ENCODE measurements at regions not wholly inside any gene's neighbourhood (a gene's known extent, or its start where the extent isn't known, plus 50 kb on each side); places are given as distances from the start of the nearest gene placed in this dataset.

DNA sequence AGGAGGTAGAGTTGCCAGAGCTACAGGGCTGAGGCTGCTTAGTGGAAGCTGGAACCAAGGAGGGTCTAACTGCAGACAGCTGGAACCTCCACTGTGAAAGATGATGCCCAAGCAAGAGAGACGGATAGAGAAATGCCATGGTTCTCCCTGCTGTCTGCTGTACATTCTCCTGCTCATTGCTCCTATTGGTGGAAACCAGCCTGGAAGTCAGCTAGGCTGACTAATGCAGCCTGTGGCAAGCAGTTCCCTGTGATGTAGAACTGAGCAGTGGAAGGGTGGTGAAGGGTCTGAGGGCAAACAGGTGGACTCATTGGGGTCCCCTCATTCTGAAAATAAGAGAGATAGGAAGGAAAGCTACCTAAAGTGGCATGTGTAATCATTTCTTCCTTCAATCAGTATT lies 563.6 kb downstream of the SLC4A3 start:
- Histone ChIP-seq H3K27me3 (ENCODE audit: control insufficient read depth in 5 of 5, insufficient read depth in 4 of 5, low read length in 5 of 5) (no peaks in the 10 kb centered on the region), H3K4me3 (ENCODE audit: low read depth in 1 of 5, low read length in 5 of 5) (no peak overlapping the region), H3K36me3 (ENCODE audit: control insufficient read depth in 5 of 5, insufficient read depth in 5 of 5, low read length in 5 of 5) (no peaks in the 10 kb centered on the region), H3K4me1 (ENCODE audit: control insufficient read depth in 5 of 5, insufficient read depth in 5 of 5, low read length in 5 of 5) (no peaks in the 10 kb centered on the region), H3K27ac (ENCODE audit: low read depth, low read length) (no peak overlapping the region), H3K9me3 (ENCODE audit: control insufficient read depth in 5 of 5, low read length in 5 of 5) (peaks cover 0 to 4% (median 2%) of the 10 kb centered on the region in 5 donors), H3K9ac (ENCODE audit: low read length in 5 of 5) (no peak overlapping the region)

DNA sequence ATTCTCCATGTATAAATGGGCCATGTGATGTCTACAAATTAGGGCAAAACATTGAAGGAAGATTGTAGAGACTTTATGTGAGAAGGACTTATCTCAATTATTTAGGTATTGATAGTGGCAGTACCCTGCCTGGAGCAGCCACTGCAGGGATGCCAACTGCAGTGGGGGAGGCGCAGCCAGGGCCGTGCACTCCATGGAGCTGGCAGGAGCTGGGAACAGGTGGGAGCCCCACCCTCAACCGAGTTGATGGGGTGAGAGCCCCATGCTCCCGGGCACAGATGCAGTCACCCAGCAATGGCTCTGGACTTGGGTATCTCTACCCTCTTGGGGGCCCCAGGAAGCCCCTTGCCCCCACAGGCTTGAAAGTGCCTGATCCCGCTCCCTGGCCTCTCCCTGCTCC lies 564.3 kb downstream of the SLC4A3 start:
- Histone ChIP-seq H3K27ac (ENCODE audit: low read depth, low read length) (no peak overlapping the region), H3K4me1 (ENCODE audit: control insufficient read depth in 5 of 5, insufficient read depth in 5 of 5, low read length in 5 of 5) (no peaks in the 10 kb centered on the region), H3K9me3 (ENCODE audit: control insufficient read depth in 5 of 5, low read length in 5 of 5) (peaks cover 0 to 4% (median 2%) of the 10 kb centered on the region in 5 donors), H3K36me3 (ENCODE audit: control insufficient read depth in 5 of 5, insufficient read depth in 5 of 5, low read length in 5 of 5) (no peaks in the 10 kb centered on the region), H3K9ac (ENCODE audit: low read length in 5 of 5) (no peak overlapping the region), H3K4me3 (ENCODE audit: low read depth in 1 of 5, low read length in 5 of 5) (no peak overlapping the region), H3K27me3 (ENCODE audit: control insufficient read depth in 5 of 5, insufficient read depth in 4 of 5, low read length in 5 of 5) (no peaks in the 10 kb centered on the region)

DNA sequence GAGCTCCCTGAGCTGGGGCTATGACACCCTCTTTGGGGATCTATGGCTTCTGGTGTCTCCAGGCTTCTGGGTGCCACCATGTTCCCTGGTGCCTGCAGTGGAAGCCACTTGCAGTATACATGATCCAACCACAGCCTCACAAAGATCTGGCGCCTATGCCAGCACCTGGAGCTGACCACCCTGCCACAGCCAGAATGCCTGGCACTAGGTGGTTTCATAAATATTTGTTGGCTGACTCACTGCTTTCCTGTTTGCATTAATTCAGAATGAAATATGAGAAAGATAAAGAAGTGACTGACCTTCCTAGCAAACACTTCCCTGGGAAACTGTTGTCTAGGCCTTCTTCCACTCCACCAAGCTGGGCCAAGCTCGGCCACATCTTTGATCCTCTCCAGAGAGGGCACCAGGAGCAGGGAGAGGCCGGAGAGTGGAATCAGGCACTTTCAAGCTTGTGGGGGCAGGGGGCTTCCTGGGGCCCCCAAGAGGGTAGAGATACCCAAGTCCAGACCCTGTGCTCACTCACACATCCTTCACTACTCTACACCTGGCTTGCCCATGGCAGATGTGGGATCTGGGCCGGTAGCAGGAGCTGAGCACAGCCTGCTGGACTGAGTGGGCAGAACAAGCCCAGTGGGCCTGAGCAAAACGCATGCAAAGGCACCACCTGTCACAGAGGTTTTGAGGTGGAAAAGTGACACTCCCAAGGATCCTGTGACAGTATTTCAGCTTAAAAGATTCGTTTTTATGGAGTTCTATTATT lies 565.7 kb downstream of the SLC4A3 start:
- H3K4me3 ChIP-seq (ENCODE audit: low read depth in 1 of 5, low read length in 5 of 5) = no peak overlapping the region
- no peak overlapping the region for H3K9ac ChIP-seq (ENCODE audit: low read length in 5 of 5)
- H3K9me3 ChIP-seq (ENCODE audit: control insufficient read depth in 5 of 5, low read length in 5 of 5) = peaks cover 0 to 4% (median 2%) of the 10 kb centered on the region in 5 donors
- H3K27ac ChIP-seq (ENCODE audit: low read depth, low read length) = no peak overlapping the region
- H3K4me1 ChIP-seq (ENCODE audit: control insufficient read depth in 5 of 5, insufficient read depth in 5 of 5, low read length in 5 of 5) = no peaks in the 10 kb centered on the region
- H3K36me3 ChIP-seq (ENCODE audit: control insufficient read depth in 5 of 5, insufficient read depth in 5 of 5, low read length in 5 of 5) = no peaks in the 10 kb centered on the region
- no peaks in the 10 kb centered on the region for H3K27me3 ChIP-seq (ENCODE audit: control insufficient read depth in 5 of 5, insufficient read depth in 4 of 5, low read length in 5 of 5)

DNA sequence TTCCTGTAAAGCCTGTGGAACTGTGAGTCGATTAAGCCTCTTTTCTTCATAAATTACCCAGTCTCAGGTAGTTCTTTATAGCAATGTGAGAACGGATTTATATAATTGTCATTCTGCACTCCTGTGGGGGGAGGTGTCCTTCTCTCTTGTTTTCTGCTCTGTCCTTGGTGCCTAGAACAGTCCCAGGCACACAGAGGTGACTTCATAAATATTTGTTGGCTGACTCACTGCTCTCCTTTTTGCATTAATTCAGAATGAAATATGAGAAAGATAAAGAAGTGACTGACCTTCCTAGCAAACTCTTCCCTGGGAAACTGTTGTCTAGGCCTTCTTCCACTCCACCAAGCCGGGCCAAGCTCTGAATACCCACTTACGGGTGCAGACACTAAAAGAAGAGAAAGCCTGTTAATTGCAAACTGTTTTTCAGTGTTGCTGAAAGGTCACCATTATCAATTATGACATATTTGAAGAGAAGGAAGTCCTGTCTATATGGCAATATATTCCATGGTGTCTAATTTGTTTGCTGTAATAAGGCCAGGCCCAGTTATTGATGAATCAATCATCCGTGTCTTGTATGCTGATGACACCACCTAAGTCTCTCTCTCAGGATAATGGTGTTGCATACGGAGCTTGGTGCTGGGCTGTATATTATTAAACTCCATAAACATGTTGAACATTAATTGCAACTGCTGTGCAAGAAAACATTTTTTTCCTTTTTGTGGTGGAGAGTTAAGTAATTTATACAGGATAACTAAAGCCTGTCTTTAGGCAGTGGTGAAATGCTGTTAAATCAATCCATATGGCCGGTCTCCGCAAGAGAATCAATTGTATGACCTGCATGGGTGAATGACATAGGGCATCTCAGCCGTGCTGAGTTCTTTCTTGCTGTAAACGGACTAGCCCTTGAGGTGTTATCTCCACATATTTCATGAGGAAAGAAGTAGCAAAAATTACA lies 567.5 kb downstream of the SLC4A3 start:
- Histone ChIP-seq H3K27me3 (ENCODE audit: control insufficient read depth in 5 of 5, insufficient read depth in 4 of 5, low read length in 5 of 5) (no peaks in the 10 kb centered on the region), H3K9ac (ENCODE audit: low read length in 5 of 5) (no peak overlapping the region), H3K4me3 (ENCODE audit: low read depth in 1 of 5, low read length in 5 of 5) (no peak overlapping the region), H3K9me3 (ENCODE audit: control insufficient read depth in 5 of 5, low read length in 5 of 5) (peaks cover 0 to 4% (median 2%) of the 10 kb centered on the region in 5 donors), H3K27ac (ENCODE audit: low read depth, low read length) (no peak overlapping the region), H3K36me3 (ENCODE audit: control insufficient read depth in 5 of 5, insufficient read depth in 5 of 5, low read length in 5 of 5) (no peaks in the 10 kb centered on the region), H3K4me1 (ENCODE audit: control insufficient read depth in 5 of 5, insufficient read depth in 5 of 5, low read length in 5 of 5) (peaks cover 0 to 7% (median 5%) of the 10 kb centered on the region in 5 donors)

DNA sequence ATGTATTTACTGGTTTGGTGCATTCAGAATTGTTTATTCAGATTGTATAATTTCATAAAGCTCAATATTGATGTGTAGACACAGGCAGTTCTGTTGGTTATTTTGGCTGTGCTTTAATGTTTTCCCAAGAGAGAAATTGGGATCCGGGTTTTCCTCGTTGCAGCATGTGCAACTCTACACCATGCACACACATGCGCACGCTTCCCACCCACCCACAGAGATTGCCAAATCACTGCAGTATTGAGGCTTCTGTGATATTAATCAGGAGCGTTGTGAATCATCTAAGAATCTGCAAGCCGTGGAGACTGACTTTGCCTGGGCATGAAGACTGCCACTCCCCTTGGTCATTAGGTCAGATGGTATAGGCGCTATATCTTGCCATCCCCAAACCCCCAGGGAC lies 571.5 kb downstream of the SLC4A3 start:
- Histone ChIP-seq H3K27me3 (ENCODE audit: control insufficient read depth in 5 of 5, insufficient read depth in 4 of 5, low read length in 5 of 5) (no peaks in the 10 kb centered on the region), H3K9ac (ENCODE audit: low read length in 5 of 5) (no peak overlapping the region), H3K36me3 (ENCODE audit: control insufficient read depth in 5 of 5, insufficient read depth in 5 of 5, low read length in 5 of 5) (no peaks in the 10 kb centered on the region), H3K9me3 (ENCODE audit: control insufficient read depth in 5 of 5, low read length in 5 of 5) (peaks cover 0 to 2% (median 0%) of the 10 kb centered on the region in 5 donors), H3K27ac (ENCODE audit: low read depth, low read length) (no peak overlapping the region), H3K4me1 (ENCODE audit: control insufficient read depth in 5 of 5, insufficient read depth in 5 of 5, low read length in 5 of 5) (peaks cover 0 to 7% (median 5%) of the 10 kb centered on the region in 5 donors), H3K4me3 (ENCODE audit: low read depth in 1 of 5, low read length in 5 of 5) (no peak overlapping the region)

DNA sequence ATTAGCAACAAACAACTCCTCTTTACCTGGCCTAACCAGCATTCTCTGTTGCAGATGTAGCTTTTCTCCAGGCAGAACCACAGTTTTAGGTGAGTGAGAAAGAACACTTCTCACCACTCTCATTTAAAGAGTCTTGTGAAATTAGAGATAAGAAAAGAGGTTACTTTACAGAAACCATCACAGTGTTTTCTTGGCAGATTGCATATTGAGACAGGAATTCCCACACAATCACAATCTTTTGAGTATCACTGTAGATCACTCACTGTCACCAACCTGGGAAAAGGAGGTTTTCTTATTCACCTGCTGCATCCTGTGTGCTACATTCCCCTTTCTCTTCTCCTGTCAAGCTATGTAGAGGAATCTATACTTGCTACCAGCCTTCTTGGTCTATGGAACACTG lies 574.6 kb downstream of the SLC4A3 start:
- peaks cover 0 to 7% (median 5%) of the 10 kb centered on the region in 5 donors for H3K4me1 ChIP-seq (ENCODE audit: control insufficient read depth in 5 of 5, insufficient read depth in 5 of 5, low read length in 5 of 5)
- no peak overlapping the region for H3K9ac ChIP-seq (ENCODE audit: low read length in 5 of 5)
- H3K9me3 ChIP-seq (ENCODE audit: control insufficient read depth in 5 of 5, low read length in 5 of 5) = no peaks in the 10 kb centered on the region
- no peaks in the 10 kb centered on the region for H3K36me3 ChIP-seq (ENCODE audit: control insufficient read depth in 5 of 5, insufficient read depth in 5 of 5, low read length in 5 of 5)
- no peak overlapping the region for H3K27ac ChIP-seq (ENCODE audit: low read depth, low read length)
- no peak overlapping the region for H3K4me3 ChIP-seq (ENCODE audit: low read depth in 1 of 5, low read length in 5 of 5)
- no peaks in the 10 kb centered on the region for H3K27me3 ChIP-seq (ENCODE audit: control insufficient read depth in 5 of 5, insufficient read depth in 4 of 5, low read length in 5 of 5)

DNA sequence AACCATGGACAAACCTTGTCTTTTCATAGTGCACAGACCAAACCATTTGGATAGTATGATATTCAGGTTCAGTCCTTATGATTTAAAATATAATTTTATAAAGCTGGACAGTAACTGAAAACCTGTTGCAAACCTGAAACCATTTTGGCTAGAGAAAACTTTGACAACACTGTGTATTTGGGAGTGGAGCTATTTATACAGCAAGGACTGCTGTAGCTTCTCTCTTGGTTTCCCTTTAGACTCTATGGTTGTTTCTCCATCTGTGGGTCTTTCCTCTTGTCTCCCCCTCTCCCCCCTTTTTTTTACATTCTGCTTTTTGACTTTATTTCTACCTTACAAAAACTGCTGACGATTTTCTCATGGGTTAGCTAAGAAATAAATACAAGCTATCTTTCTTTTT lies 581.7 kb downstream of the SLC4A3 start:
- Histone ChIP-seq H3K27ac (ENCODE audit: low read depth, low read length) (no peak overlapping the region), H3K9me3 (ENCODE audit: control insufficient read depth in 5 of 5, low read length in 5 of 5) (no peaks in the 10 kb centered on the region), H3K4me1 (ENCODE audit: control insufficient read depth in 5 of 5, insufficient read depth in 5 of 5, low read length in 5 of 5) (no peaks in the 10 kb centered on the region), H3K27me3 (ENCODE audit: control insufficient read depth in 5 of 5, insufficient read depth in 4 of 5, low read length in 5 of 5) (no peaks in the 10 kb centered on the region), H3K36me3 (ENCODE audit: control insufficient read depth in 5 of 5, insufficient read depth in 5 of 5, low read length in 5 of 5) (no peaks in the 10 kb centered on the region), H3K9ac (ENCODE audit: low read length in 5 of 5) (no peak overlapping the region), H3K4me3 (ENCODE audit: low read depth in 1 of 5, low read length in 5 of 5) (no peak overlapping the region)

DNA sequence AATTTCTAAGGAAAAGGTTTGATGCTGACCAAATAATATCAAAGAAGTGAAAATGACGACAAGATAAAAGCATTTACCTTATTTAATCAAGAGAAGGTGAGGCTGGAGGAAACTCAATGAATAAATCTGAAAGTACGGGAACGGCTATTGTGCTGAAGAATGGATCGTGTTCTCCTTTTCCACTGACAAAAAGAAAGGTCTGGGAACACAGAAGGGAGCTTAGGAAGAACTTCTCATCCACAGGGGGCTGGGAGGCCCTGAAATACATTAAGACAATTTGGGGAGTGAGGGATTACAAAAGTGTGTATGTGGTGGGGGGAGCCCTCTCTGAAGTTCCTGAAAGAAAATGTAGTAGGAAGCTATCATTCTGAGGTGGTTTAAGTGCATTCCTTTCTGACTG lies 582.3 kb downstream of the SLC4A3 start:
- Histone ChIP-seq H3K9ac (ENCODE audit: low read length in 5 of 5) (no peak overlapping the region), H3K9me3 (ENCODE audit: control insufficient read depth in 5 of 5, low read length in 5 of 5) (no peaks in the 10 kb centered on the region), H3K27ac (ENCODE audit: low read depth, low read length) (no peak overlapping the region), H3K4me1 (ENCODE audit: control insufficient read depth in 5 of 5, insufficient read depth in 5 of 5, low read length in 5 of 5) (no peaks in the 10 kb centered on the region), H3K36me3 (ENCODE audit: control insufficient read depth in 5 of 5, insufficient read depth in 5 of 5, low read length in 5 of 5) (no peaks in the 10 kb centered on the region), H3K4me3 (ENCODE audit: low read depth in 1 of 5, low read length in 5 of 5) (no peak overlapping the region), H3K27me3 (ENCODE audit: control insufficient read depth in 5 of 5, insufficient read depth in 4 of 5, low read length in 5 of 5) (no peaks in the 10 kb centered on the region)

DNA sequence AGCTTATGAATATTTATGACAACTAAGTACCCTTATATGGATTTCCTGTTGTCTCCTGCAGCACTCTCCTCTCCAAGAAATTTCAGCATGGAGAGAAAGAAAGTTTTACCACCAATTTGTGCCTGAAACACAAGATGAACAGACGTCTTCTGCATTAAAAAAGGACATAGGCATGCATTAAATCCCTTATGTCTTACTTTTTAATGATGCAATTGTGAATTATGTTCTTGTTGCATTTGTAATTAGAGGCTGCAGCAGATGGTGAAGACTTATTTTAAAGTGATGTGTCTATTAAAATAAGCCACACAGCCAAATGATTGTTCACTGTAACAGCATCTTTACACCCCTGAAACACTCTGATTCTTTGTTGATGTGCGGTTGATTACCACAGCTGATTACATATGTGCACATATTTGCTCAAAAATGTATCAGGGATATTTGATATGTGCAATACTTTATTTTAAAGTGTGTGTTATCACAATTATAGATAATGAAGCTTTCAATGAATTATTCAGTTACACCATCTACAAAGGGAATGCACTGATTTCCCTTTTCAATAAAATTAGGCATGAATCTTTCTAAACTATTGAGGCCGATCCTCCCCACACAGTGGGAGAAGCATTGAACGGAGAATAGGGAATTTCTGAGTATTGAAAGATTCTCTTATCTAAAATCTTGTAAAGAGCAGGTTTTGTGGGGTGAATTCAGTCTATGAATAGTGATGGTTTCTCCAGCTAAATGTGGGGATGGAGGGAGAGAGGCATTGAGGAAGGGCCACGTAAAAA lies 585.1 kb downstream of the SLC4A3 start:
- H3K27ac ChIP-seq (ENCODE audit: low read depth, low read length) = no peak overlapping the region
- H3K9me3 ChIP-seq (ENCODE audit: control insufficient read depth in 5 of 5, low read length in 5 of 5) = no peaks in the 10 kb centered on the region
- no peaks in the 10 kb centered on the region for H3K27me3 ChIP-seq (ENCODE audit: control insufficient read depth in 5 of 5, insufficient read depth in 4 of 5, low read length in 5 of 5)
- no peaks in the 10 kb centered on the region for H3K36me3 ChIP-seq (ENCODE audit: control insufficient read depth in 5 of 5, insufficient read depth in 5 of 5, low read length in 5 of 5)
- H3K4me3 ChIP-seq (ENCODE audit: low read depth in 1 of 5, low read length in 5 of 5) = no peak overlapping the region
- H3K4me1 ChIP-seq (ENCODE audit: control insufficient read depth in 5 of 5, insufficient read depth in 5 of 5, low read length in 5 of 5) = no peaks in the 10 kb centered on the region
- no peak overlapping the region for H3K9ac ChIP-seq (ENCODE audit: low read length in 5 of 5)

All from subcutaneous abdominal adipose tissue (tissue), 5 donors.